ENCODE measurements at regions not wholly inside any gene's neighbourhood (a gene's known extent, or its start where the extent isn't known, plus 50 kb on each side); places are given as distances from the start of the nearest gene placed in this dataset.

GRCh38 chr13:22092791-22093560 lies 422.1 kb downstream of the FGF9 start:
- H3K4me1 Mint-ChIP-seq, result no peaks in the 10 kb centered on the region
- Histone ChIP-seq H2AFZ (no peak overlapping the region), H3K27ac (ENCODE audit: low read depth) (no peak overlapping the region), H4K20me1 (replicated peaks; ENCODE audit: insufficient read depth) (no peaks in the 10 kb centered on the region), H3K4me2 (no peak overlapping the region), H3K4me3 (no peak overlapping the region), H3F3A (replicated peaks; ENCODE audit: low read depth) (no peaks in the 10 kb centered on the region), H3K4me1 (ENCODE audit: insufficient read depth) (no peaks in the 10 kb centered on the region), H3K27me3 (ENCODE audit: insufficient read depth) (no peaks in the 10 kb centered on the region), H3K36me3 (ENCODE audit: insufficient read depth) (no peaks in the 10 kb centered on the region), H3K79me2 (replicated peaks; ENCODE audit: insufficient read depth) (peaks cover 7% of the 10 kb centered on the region; the same call in 1 of the 2 replicates), H3K9me2 (ENCODE audit: insufficient read depth) (0 out of 2 replicates have a peak, but pooled peaks cover 4% of the 10 kb centered on the region)
- H3K27ac Mint-ChIP-seq, result no peak overlapping the region
- DNase-seq (ENCODE audit: low spot score) (no peak), ATAC-seq (no peak)
- no peaks in the 10 kb centered on the region for H3K36me3 Mint-ChIP-seq (ENCODE audit: low read depth)
- no peak overlapping the region for H3K4me3 Mint-ChIP-seq
- no peaks in the 10 kb centered on the region for H3K9me3 Mint-ChIP-seq
- no peak for TF ChIP-seq ZNF114 (CRISPR knock-in tag; IDR thresholded peaks at IDR 0.05)
- no peak for TF ChIP-seq EZH2phosphoT487 (IDR thresholded peaks at IDR 0.05; ENCODE audit: unreplicated experiment)
- no peak for TF ChIP-seq JUNB (IDR thresholded peaks at IDR 0.05; ENCODE audit: unreplicated experiment)
- TF ChIP-seq CTCF (conservative IDR thresholded peaks at IDR 0.05; ENCODE audit: low read depth in 2 of 2), result no peak
- no peak for TF ChIP-seq POLR2AphosphoS5 (IDR thresholded peaks at IDR 0.05; ENCODE audit: low read depth)
- TF ChIP-seq CREB1 (CRISPR knock-in tag; IDR thresholded peaks at IDR 0.05; ENCODE audit: low read depth), result no peak
- no peak for TF ChIP-seq NANOG (IDR thresholded peaks at IDR 0.05; ENCODE audit: borderline replicate concordance)
- TF ChIP-seq ZNF331 (CRISPR knock-in tag; IDR thresholded peaks at IDR 0.05; ENCODE audit: low read depth), result no peak
- TF ChIP-seq ZNF462 (CRISPR knock-in tag; IDR thresholded peaks at IDR 0.05), result no peak
- TF ChIP-seq EZH2 (IDR thresholded peaks at IDR 0.05; ENCODE audit: low read depth, unreplicated experiment), result no peak
- TF ChIP-seq ETS1 (IDR thresholded peaks at IDR 0.05), result no peak
- TF ChIP-seq STAT1 (IDR thresholded peaks at IDR 0.05; ENCODE audit: unreplicated experiment), result no peak
- peaks cover 6% of the 10 kb centered on the region for H3K27me3 Mint-ChIP-seq (ENCODE audit: insufficient read depth, low read depth, poor library complexity)

Measured in GM23338 (cell line).